Kidney tubule cell (primary cell): ENCODE measurements at regions not wholly inside any gene's neighbourhood (a gene's known extent, or its start where the extent isn't known, plus 50 kb on each side); places are given as distances from the start of the nearest gene placed in this dataset.
A peak's percentile ranks its signal among the peaks of the same experiment; 100 is the strongest.

ENCODE experiments used
- DNase-seq: peaks from one replicate; pipeline ENCODE4 v3.0.0-alpha.2; 2018; ENCODE audit warnings: low spot score

- peak; percentile 69 for DNase-seq
Measured at GRCh38 chr4:35963974-35964515, 280.3 kb downstream of the ARAP2 start.

GRCh38 chr4:35965300-35965699, 279.0 kb downstream of the ARAP2 start:
- peak; percentile 15 for DNase-seq

- DNase-seq, result peak; percentile 71
Measured at GRCh38 chr4:35966566-35966965, 277.7 kb downstream of the ARAP2 start.

- DNase-seq, result peak; percentile 67
Measured at GRCh38 chr4:35970366-35970960, 273.9 kb downstream of the ARAP2 start.

- no peak for DNase-seq
Measured at GRCh38 chr4:35972814-35973213, 271.5 kb downstream of the ARAP2 start.

- no peak for DNase-seq
Measured at GRCh38 chr4:35975617-35976355, 268.5 kb downstream of the ARAP2 start.

- no peak for DNase-seq
Measured at GRCh38 chr4:35978551-35978950, 265.8 kb downstream of the ARAP2 start.

GRCh38 chr4:35982318-35982717, 262.0 kb downstream of the ARAP2 start:
- no peak for DNase-seq

- DNase-seq, result no peak
Measured at GRCh38 chr4:35986537-35986936, 257.8 kb downstream of the ARAP2 start.

GRCh38 chr4:35993606-35994005, 250.7 kb downstream of the ARAP2 start:
- no peak for DNase-seq

- no peak for DNase-seq
Measured at GRCh38 chr4:36000941-36001557, 243.3 kb downstream of the ARAP2 start.

GRCh38 chr4:36003051-36003450, 241.3 kb downstream of the ARAP2 start:
- no peak for DNase-seq

GRCh38 chr4:36004204-36004851, 240.0 kb downstream of the ARAP2 start:
- DNase-seq, result peak; percentile 20

GRCh38 chr4:36006226-36006625, 238.1 kb downstream of the ARAP2 start:
- DNase-seq, result peak; percentile 46

GRCh38 chr4:36010397-36010929, 233.9 kb downstream of the ARAP2 start:
- DNase-seq, result no peak

- peak; percentile 3 for DNase-seq
Measured at GRCh38 chr4:36011381-36011780, 232.9 kb downstream of the ARAP2 start.

GRCh38 chr4:36012503-36012902, 231.8 kb downstream of the ARAP2 start:
- no peak for DNase-seq

- no peak for DNase-seq
Measured at GRCh38 chr4:36013206-36013605, 231.1 kb downstream of the ARAP2 start.
